ENCODE measurements at regions not wholly inside any gene's neighbourhood (a gene's known extent, or its start where the extent isn't known, plus 50 kb on each side); places are given as distances from the start of the nearest gene placed in this dataset.

DNA sequence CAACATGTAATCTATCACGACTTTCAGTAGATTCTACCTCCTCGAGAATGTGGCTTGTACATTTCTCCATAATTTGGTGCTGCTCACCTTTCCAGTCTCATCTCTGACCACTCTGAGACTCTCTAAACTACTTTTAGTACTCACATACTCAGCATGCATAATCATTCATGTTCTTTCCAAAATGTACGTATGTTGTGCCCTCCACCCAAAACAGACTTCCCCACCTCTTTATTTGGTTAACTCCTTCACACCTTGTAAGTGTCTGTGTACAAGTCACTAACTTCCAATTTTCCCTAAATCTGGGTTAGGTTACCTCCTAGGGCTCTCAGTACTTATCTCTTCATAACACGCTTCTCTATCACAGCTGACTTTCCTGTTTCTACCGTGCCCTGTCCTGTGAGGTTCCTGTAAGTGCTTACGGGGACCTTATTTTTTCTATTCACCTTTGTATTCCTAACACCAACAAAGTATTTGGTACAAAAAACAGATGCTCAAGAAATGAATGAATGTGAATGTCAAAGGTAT is 186.2 kb upstream of the MKLN1 start:
- 91 to 94% methylated on average over 6 of the region's 6 CpGs for WGBS, 2 donors
- ATAC-seq (ENCODE audit: insufficient read depth, low FRiP score) (no peak), DNase-seq (no peak)
- H3K27ac ChIP-seq (ENCODE audit: low read depth in 1 of 2, low read length in 1 of 2): no peak overlapping the region
- H3K4me3 ChIP-seq: no peak overlapping the region
- H3K4me1 ChIP-seq (ENCODE audit: control insufficient read depth in 5 of 5, insufficient read depth in 5 of 5, low read length in 5 of 5): no peaks in the 10 kb centered on the region
- no peaks in the 10 kb centered on the region for H3K27me3 ChIP-seq (ENCODE audit: control insufficient read depth in 3 of 3, insufficient read depth in 3 of 3, low read length in 2 of 3)
- peaks cover 0 to 2% (median 0%) of the 10 kb centered on the region in 4 donors for H3K9me3 ChIP-seq (ENCODE audit: control insufficient read depth in 4 of 4, insufficient read depth in 3 of 4, low read length in 3 of 4)
- H3K9ac ChIP-seq (ENCODE audit: insufficient read depth in 1 of 2, low read length in 2 of 2): no peak overlapping the region
- TF ChIP-seq, protein P1, sequence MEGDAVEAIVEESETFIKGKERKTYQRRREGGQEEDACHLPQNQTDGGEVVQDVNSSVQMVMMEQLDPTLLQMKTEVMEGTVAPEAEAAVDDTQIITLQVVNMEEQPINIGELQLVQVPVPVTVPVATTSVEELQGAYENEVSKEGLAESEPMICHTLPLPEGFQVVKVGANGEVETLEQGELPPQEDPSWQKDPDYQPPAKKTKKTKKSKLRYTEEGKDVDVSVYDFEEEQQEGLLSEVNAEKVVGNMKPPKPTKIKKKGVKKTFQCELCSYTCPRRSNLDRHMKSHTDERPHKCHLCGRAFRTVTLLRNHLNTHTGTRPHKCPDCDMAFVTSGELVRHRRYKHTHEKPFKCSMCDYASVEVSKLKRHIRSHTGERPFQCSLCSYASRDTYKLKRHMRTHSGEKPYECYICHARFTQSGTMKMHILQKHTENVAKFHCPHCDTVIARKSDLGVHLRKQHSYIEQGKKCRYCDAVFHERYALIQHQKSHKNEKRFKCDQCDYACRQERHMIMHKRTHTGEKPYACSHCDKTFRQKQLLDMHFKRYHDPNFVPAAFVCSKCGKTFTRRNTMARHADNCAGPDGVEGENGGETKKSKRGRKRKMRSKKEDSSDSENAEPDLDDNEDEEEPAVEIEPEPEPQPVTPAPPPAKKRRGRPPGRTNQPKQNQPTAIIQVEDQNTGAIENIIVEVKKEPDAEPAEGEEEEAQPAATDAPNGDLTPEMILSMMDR (IDR thresholded peaks at IDR 0.05; ENCODE audit: control extremely low read depth, extremely low read depth): no peak
- H3K36me3 ChIP-seq (ENCODE audit: control insufficient read depth in 4 of 4, insufficient read depth in 4 of 4, low read length in 4 of 4): no peaks in the 10 kb centered on the region

DNA sequence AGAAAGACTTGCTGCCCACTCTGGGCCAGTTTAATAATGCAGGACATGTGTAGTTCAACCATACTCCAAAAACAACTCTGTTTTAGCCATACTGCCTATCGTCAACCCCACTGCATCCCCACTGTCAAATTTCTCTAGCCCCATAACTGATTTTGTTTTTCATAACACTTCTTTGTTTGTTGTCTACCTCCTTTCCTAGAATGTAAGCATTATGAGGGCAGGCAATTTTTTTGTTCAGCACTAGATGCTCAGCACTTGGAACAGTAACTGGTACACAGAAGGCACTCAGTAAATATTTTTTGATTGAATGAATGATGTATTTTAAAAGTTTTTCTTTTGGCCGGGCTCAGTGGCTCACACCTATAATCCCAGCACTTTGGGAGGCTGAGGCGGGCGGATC is 183.8 kb upstream of the MKLN1 start:
- H3K9ac ChIP-seq (ENCODE audit: insufficient read depth in 1 of 2, low read length in 2 of 2): no peak overlapping the region
- DNase-seq (no peak), ATAC-seq (ENCODE audit: insufficient read depth, low FRiP score) (no peak)
- H3K27ac ChIP-seq (ENCODE audit: low read depth in 1 of 2, low read length in 1 of 2): no peak overlapping the region
- H3K36me3 ChIP-seq (ENCODE audit: control insufficient read depth in 4 of 4, insufficient read depth in 4 of 4, low read length in 4 of 4): no peaks in the 10 kb centered on the region
- no peak overlapping the region for H3K4me3 ChIP-seq
- H3K27me3 ChIP-seq (ENCODE audit: control insufficient read depth in 3 of 3, insufficient read depth in 3 of 3, low read length in 2 of 3): peaks cover 0 to 2% (median 0%) of the 10 kb centered on the region in 3 donors
- 97 to 100% methylated on average over 4 of the region's 4 CpGs for WGBS, 2 donors
- no peaks in the 10 kb centered on the region for H3K4me1 ChIP-seq (ENCODE audit: control insufficient read depth in 5 of 5, insufficient read depth in 5 of 5, low read length in 5 of 5)
- no peaks in the 10 kb centered on the region for H3K9me3 ChIP-seq (ENCODE audit: control insufficient read depth in 4 of 4, insufficient read depth in 3 of 4, low read length in 3 of 4)
- TF ChIP-seq, protein P1 (IDR thresholded peaks at IDR 0.05; ENCODE audit: control extremely low read depth, extremely low read depth): no peak

DNA sequence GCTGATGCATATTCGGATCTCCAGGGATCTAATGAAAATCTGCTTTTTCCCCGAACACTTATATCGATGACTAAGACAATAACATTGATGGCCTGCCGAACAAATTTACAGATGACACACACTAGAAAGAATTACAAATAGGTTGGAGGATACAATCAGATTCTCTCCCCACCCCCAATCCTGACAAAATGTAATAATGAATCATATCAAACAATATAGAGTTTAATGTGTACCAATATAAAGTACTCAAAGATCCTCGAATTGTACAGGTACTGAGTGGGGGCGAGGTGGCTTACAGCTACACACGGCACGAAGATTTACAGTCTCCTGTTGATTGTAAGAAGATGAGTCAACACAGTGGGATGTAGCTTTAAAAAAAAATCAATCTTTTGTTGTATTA is 182.7 kb upstream of the MKLN1 start:
- peaks cover 0 to 2% (median 0%) of the 10 kb centered on the region in 3 donors for H3K27me3 ChIP-seq (ENCODE audit: control insufficient read depth in 3 of 3, insufficient read depth in 3 of 3, low read length in 2 of 3)
- H3K9me3 ChIP-seq (ENCODE audit: control insufficient read depth in 4 of 4, insufficient read depth in 3 of 4, low read length in 3 of 4): no peaks in the 10 kb centered on the region
- no peak overlapping the region for H3K4me3 ChIP-seq
- TF ChIP-seq, protein P1 (IDR thresholded peaks at IDR 0.05; ENCODE audit: control extremely low read depth, extremely low read depth): no peak
- no peak for ATAC-seq (ENCODE audit: insufficient read depth, low FRiP score)
- H3K9ac ChIP-seq (ENCODE audit: insufficient read depth in 1 of 2, low read length in 2 of 2): no peak overlapping the region
- 85 to 95% methylated on average over 8 of the region's 8 CpGs for WGBS, 2 donors
- no peak overlapping the region for H3K27ac ChIP-seq (ENCODE audit: low read depth in 1 of 2, low read length in 1 of 2)
- H3K36me3 ChIP-seq (ENCODE audit: control insufficient read depth in 4 of 4, insufficient read depth in 4 of 4, low read length in 4 of 4): no peaks in the 10 kb centered on the region
- DNase-seq: no peak
- no peaks in the 10 kb centered on the region for H3K4me1 ChIP-seq (ENCODE audit: control insufficient read depth in 5 of 5, insufficient read depth in 5 of 5, low read length in 5 of 5)

DNA sequence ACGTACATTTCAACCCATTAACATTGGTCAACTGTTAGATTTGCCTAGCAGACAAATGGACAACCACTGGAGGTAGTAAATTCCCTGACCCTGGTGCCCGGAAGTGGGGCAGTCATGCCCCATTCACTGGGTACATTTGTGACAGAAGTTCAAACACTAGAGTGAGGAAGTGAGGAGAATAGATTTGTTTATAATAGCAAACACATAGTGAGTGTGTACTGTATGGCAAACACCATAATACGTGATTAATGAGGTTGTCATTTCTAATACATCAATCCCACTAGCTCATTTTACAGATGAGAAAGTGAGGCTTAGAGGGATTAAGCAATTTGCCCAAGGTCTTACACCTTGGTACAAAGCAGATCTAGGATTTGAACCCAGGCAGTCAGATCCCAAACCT is 181.9 kb upstream of the MKLN1 start:
- ATAC-seq (ENCODE audit: insufficient read depth, low FRiP score) (no peak), DNase-seq (no peak)
- H3K27me3 ChIP-seq (ENCODE audit: control insufficient read depth in 3 of 3, insufficient read depth in 3 of 3, low read length in 2 of 3): peaks cover 0 to 2% (median 0%) of the 10 kb centered on the region in 3 donors
- no peaks in the 10 kb centered on the region for H3K4me1 ChIP-seq (ENCODE audit: control insufficient read depth in 5 of 5, insufficient read depth in 5 of 5, low read length in 5 of 5)
- 44 to 54% methylated on average over 3 of the region's 3 CpGs for WGBS, 2 donors
- TF ChIP-seq, protein P1 (IDR thresholded peaks at IDR 0.05; ENCODE audit: control extremely low read depth, extremely low read depth): no peak
- H3K4me3 ChIP-seq: no peak overlapping the region
- no peak overlapping the region for H3K9ac ChIP-seq (ENCODE audit: insufficient read depth in 1 of 2, low read length in 2 of 2)
- no peak overlapping the region for H3K27ac ChIP-seq (ENCODE audit: low read depth in 1 of 2, low read length in 1 of 2)
- no peaks in the 10 kb centered on the region for H3K9me3 ChIP-seq (ENCODE audit: control insufficient read depth in 4 of 4, insufficient read depth in 3 of 4, low read length in 3 of 4)
- H3K36me3 ChIP-seq (ENCODE audit: control insufficient read depth in 4 of 4, insufficient read depth in 4 of 4, low read length in 4 of 4): no peaks in the 10 kb centered on the region
